SK-N-SH (cell line): ENCODE measurements at regions not wholly inside any gene's neighbourhood (a gene's known extent, or its start where the extent isn't known, plus 50 kb on each side); places are given as distances from the start of the nearest gene placed in this dataset.

Experiments used
- CHD2 ChIP-seq: fragments of 150-350 bp; IDR thresholded peaks from 2 replicates; pipeline ENCODE4 v1.6.1; 2018; ENCODE audit warnings: low read length; ENCODE audit not compliant: partially characterized antibody
- CTCF ChIP-seq: fragments of 200-600 bp; sonication (generic); IDR thresholded peaks from 2 replicates; pipeline ENCODE4 v1.6.1; 2017; ENCODE audit warnings: antibody characterized with exemption, mild to moderate bottlenecking, moderate library complexity
- ELF1 ChIP-seq: IDR thresholded peaks from 2 replicates; pipeline ENCODE4 v1.4.0; 2012
- EZH2phosphoT487 ChIP-seq: fragments of 200-600 bp; sonication (generic); IDR thresholded peaks from 2 replicates; pipeline ENCODE4 v1.6.1; 2017; ENCODE audit warnings: low read depth, mixed run types, mild to moderate bottlenecking, antibody characterized with exemption, moderate library complexity, borderline replicate concordance
- JUND ChIP-seq: IDR thresholded peaks from 2 replicates; pipeline ENCODE4 v1.4.0; 2012
- MAX ChIP-seq: IDR thresholded peaks from 2 replicates; pipeline ENCODE4 v1.4.0; 2012; ENCODE audit warnings: low read depth
- MEF2A ChIP-seq: IDR thresholded peaks from 2 replicates; pipeline ENCODE4 v1.4.0; 2012; ENCODE audit warnings: low read depth, borderline replicate concordance
- RCOR1 ChIP-seq: fragments of 150-350 bp; IDR thresholded peaks from 2 replicates; pipeline ENCODE4 v1.6.1; 2017; ENCODE audit warnings: antibody characterized with exemption, low read length
- RXRA ChIP-seq: IDR thresholded peaks from 2 replicates; pipeline ENCODE4 v1.4.0; 2012; ENCODE audit warnings: low read depth, mild to moderate bottlenecking, borderline replicate concordance
- SMC3 ChIP-seq: IDR thresholded peaks from 2 replicates; pipeline ENCODE4 v1.6.1; 2012; ENCODE audit warnings: low read depth, low read length, improper control_type of control experiment

GRCh38 chr5:84564321-84565075, 179.8 kb upstream of the EDIL3 start:
- no peak for TF ChIP-seq CTCF
- no peak for TF ChIP-seq RCOR1
- no peak for TF ChIP-seq JUND
- no peak for TF ChIP-seq ELF1
- no peak for TF ChIP-seq EZH2phosphoT487
- no peak for TF ChIP-seq CHD2
- TF ChIP-seq MAX = no peak
- TF ChIP-seq MEF2A = no peak
- no peak for TF ChIP-seq RXRA
- TF ChIP-seq SMC3 = no peak
